Stimulated activated CD8-positive, alpha-beta memory T cell treated with anti-CD3 and anti-CD28 coated beads, Interleukin-2, amount 100 ng/mL, for 1 hour (primary cell): ENCODE measurements at regions not wholly inside any gene's neighbourhood (a gene's known extent, or its start where the extent isn't known, plus 50 kb on each side); places are given as distances from the start of the nearest gene placed in this dataset.

Experiments used
- DNase-seq, 2 donors: peaks; one replicate each; pipeline ENCODE4 v3.0.0-alpha.2; 2020; ENCODE audit warnings: low read depth in 2 of 2

DNA sequence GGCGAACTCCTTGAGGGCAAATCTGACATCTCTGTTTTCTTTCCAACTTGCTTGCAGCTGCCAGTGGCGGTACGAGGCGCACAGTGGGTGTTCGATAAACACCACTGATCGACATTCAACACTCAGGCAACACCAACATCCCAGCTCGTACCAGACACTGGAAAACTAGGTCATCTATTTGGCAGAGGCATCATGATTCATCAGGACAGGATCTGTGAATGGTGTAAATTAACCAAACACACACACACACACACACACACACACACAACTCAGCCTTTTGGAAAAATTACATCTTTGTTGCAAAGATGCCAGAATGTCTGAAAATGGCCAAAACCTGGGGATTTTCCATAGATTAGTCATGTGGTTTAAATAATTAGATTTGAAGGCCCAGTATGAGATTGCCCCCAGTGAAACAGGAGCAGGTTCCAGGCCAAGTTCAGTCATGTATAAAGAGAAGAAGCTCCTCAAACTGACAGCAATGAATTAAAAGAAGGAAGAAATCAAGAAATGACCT lies 150.5 kb upstream of the NCKAP5 start:
- DNase-seq: no peak

DNA sequence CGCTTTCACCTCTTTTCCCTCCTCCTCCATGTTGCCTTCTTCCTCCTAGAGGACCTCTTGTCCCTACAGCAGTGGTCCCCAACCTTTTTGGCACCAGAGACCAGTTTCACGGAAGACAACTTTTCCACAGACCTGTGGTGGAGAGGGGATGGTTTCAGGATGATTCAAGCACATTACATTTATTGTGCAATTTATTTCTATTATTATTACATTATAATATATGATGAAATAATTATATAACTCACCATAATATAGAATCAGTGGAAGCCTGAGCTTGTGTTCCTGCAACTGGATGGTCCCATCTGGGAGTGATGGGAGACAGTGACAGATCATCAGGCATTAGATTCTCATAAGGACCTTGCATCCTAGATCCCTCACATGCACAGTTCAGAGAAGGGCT lies 152.2 kb upstream of the NCKAP5 start:
- DNase-seq: no peak

DNA sequence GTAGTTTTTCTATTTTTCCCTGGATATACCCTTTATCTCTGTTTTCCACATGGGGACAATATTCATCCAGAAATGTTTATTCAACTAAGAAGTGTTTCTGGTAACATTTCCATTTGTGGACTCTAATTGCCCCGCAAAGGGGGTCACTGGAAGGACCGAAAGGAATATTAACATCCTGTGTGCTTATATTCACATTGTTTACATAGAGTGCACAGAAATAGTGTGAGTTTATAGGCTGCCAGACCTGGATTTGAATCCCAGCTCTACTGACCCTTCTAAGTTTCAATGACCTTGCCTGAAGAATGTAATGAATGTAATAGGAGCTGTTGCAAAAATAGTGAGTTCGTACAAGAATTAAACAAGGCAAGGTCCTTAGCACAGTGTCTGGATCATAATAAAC lies 152.9 kb upstream of the NCKAP5 start:
- no peak for DNase-seq

DNA sequence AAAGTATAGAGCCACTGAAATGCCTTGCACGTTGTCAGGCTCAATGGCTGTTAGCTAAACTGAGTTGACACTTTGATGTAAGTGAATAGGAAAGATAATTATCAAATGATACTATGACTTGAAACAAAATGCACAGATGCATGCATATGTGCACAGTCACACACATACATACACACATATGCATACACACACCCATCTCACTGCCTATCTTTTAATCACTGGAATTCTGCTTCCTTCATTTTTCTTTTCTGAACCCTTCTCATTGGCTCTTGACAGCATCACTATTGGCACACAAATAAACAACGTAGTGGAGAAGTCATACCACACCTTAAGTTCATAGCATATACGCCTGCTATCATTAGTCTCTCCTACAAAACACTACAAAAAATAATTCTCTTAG lies 154.9 kb upstream of the NCKAP5 start:
- DNase-seq: no peak

DNA sequence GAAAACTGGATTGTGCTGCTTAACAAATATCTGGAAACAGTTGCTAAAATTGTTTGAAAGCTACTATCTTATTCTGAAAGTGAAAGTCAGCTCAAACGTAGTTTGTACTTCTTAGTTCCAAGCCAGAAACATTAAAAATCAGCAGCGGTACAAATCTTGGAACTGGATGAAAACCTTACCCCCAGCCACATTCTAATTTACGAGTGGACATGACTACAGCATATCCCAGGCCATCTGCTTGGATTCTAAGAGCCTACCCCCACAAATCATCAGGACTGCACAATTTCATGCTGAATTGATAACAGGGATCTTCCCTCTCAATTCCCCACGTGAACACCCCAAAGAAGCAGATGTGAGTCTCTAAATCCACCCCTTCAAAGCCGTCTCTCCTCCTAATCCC lies 158.7 kb upstream of the NCKAP5 start:
- no peak for DNase-seq

DNA sequence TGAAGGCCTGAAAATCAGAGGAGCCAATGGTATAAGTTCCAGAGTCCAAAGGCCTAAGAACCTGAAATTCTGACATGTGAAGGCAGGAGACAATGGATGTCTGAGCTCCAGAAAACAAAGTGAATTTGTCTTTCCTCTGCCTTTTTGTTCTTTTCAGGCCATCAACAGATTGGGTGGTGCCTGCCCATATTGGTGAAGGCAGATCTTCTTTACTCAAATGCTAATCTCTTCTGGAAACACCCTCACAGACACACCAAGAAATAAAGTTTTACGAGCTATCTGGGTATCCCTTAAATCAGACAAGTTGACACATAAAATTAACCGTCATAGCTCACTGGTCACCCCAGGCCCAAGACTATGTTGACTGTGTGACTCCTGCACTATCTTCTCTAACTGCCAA lies 163.8 kb upstream of the NCKAP5 start:
- DNase-seq: no peak

DNA sequence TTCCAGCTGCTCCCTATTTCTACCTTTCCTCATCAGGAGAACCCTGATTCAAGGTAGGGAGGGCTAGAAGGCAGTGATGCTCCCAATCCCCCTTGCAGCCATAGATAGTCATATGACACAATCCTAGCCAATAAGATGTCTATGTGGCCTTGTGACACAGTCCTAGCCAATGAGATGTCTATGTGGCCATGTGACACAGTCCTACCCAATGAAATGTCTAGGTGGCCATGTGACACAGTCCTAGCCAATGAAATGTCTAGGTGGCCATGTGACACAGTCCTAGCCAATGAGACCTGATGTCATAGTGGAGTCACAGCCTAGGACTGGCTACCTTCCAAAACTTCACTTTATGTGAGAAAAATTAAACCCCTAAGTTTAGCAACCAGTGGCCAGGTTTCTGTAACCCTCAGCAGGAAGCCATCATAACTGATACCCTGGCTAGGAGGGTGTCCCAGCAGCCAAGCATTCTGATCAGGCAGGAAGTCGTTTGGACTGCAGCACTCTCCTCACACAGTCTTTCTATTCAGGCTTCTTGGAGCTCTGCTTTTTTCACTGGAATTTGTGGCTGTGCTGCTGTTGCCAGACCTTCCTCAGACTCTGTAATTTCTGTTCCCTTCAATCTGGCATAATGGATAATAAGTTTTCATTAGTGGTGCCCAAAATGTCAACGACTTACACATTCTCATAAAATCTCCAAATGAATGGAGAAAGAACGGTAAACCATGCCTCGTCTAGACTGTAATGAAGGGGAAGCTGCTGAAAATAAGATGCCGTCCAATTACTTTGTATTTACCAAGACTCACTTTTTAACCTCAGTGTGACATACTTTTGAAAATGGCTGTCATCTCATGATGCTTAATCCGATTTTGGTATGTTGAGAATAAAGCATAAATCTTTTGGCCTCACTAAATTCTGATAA lies 165.0 kb upstream of the NCKAP5 start:
- DNase-seq: no peak

DNA sequence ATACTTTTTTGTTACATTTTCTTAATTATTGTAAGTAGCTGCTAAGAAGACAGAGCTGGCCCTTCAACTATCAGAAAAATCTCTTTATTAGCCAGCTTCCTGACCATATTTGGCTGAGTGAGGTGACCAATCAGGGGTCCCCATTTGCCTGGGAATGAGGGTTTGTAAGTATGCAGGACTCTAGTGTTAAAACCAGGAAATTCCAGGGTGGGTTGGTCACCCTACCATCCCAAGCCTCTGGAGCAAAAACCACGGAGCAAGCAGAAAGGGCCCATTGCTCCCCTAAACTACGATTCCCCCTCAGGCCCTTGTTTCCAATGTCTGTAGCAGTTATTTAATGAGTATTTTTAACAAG lies 165.6 kb upstream of the NCKAP5 start:
- no peak for DNase-seq

DNA sequence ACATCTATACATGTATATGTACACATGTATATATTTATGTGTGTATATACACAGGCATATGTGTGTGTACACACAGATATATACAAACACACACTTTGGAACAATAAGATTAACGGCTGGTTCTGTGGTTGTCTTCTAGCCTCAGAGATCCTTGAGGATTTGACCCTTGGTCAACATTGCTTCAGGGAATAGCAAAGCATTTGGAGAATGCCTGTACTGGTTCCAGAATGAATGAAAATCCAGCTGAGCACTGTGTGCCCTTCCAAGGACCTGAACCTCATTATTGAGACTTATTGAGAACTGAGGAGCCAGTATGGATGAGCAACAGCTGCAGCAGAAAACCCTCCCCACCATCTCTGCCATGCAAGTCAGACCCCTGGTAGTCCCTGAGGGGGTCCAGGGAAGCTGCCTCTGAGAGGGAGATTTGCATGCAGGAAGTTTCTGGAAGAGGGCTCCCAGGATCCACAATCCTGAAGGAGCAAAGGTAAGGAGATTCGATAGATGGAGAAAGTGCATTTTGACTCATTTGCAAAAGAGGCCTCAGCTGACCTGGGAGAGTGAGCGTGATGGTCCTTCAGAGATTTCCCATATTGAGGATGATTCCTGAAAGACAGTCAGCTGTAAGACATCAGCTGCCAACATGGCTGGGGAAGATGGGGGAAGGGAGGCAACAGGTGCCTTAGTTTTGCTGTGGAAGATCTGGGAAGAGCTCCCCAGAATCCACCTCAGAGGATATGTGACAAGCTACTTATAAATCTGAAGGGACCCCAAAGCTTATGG lies 166.6 kb upstream of the NCKAP5 start:
- no peak for DNase-seq

DNA sequence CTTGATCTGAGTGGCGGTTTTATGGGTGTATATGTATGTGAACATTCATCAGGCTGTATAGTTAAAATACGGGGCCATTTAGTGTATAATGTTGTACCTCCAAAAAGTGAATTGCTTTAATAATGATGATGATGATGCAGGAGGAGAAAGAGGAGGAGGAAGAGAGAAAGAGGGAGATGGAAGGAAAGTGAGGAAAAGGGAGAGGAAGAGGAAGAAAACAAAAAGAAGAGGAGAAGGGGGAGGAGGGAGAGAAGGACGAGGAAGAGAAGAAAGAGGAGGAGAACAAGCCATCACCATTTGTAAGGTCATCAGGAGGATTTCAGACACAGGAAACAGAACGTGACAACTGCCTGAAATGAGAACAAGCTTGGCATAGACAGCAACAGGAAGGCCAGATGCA lies 168.4 kb upstream of the NCKAP5 start:
- no peak for DNase-seq

DNA sequence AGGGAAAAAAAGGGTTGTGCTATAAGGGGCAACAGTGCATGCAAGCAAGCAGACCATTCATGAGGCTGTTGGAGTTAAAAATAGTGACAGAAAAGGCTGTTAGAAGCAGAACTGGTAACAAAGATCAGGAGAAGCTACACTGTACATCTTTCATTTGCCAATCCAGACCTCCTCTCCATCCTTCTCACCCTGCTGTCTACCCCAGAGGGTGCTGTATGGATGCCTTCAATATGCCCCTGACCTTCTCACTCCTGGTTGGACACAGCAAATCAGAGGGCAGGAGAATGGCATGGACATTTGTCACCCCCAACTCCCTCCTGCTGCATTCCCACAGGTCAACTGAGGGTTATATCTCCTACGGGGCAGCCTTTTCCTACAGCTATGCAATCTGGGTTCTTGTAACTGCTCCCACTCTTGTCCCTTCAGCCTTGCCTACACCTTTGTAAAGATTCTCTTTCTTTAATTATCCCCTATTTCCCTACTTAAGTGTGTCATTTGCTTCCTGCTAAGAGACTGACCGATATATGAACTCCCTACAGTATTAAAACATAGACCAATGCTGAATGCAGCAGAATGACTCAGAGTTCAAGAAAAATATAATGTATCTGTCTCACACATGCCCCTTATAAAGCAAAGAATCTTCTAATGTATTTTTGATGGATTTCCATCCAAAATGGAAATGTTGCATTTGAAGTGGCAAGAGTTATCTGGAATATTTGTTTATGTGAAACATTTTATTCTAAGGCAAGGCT lies 169.2 kb upstream of the NCKAP5 start:
- no peak for DNase-seq

DNA sequence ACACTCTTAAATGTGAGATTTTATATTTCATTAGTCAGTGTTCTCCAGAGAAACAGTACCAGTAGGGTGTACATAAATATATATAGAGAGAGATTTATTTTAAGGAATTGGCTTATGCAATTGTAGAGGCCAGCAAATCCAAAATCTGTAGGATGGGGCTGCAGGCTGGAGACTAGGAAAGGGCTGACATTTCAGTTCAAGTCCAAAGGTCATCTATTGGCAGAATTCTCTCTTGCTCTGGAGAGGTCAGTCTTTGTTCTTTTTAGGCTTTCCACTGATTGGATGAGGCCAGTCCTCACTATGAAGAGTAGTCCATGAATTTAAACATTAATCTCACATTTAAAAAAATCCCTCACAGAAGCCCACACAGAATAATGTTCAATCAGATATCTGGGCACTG lies 170.8 kb upstream of the NCKAP5 start:
- DNase-seq: no peak

DNA sequence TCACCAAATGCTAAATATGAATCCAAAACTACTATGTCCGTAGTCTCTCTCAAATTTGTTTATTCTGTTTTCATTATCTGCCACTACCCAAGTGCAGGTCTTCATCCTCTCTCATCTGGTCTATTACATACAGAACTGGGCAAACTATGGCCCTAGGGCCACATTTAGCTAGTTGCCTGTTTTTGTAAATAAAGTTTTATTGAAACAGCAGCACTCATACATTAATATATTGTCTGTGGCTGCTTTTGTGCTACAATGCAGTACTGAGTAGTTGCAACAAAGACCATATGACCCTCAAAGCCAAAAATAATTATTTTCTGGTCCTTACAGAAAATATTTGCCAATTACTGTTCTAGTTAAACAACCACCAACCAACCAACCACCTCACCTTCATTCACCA lies 172.2 kb upstream of the NCKAP5 start:
- DNase-seq: no peak

DNA sequence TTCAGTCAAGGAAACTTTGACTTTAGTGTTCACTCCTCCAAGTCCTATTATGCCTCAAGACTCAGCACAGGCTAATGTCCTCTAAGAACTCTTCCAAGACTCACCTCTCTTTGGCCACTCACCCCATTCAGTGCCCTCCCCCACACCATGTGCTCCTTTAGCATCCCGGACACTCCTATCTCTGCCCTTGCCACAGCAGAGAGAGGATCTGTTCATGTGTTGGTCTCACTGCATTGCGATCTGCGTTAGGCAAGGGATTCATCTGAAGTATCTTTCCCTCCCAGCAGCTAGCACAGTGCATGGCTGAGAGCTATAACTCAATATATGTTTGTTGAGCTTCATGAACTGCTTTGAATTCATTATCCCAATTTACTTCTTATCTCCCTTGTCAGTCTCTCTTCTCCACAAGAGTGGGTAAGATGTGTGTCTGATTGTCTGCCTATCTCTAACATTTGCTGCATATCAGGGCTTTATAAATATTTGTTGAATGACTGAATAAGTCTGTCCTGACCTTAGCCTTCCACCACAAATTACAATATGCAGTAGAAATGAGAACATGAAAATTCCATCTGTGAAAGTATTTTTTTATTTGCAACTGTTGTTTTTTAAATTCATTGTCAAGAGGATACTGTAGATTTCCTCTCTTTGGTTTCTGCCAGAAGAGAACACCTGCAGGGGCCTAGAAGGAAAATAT lies 179.9 kb upstream of the NCKAP5 start:
- DNase-seq: no peak

DNA sequence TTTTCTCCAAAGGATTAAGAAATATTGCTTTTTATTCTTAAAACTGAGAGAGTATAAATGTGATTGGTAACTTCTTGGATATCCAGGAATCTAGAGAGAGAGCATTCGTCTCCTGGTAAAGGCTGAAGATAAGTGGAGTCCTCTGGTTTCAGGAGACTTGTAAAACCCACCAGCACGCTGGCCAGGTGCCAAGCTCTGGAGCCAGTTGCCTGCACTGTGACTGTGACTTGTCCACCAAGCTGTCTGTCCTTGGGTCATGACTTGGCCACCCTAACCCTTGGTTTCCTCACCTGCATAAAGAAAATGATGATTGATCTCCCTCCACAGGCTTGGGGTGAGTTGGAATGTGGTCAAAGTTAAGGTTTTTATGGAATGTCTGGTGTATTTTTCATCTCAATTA lies 185.4 kb upstream of the NCKAP5 start:
- DNase-seq: no peak

DNA sequence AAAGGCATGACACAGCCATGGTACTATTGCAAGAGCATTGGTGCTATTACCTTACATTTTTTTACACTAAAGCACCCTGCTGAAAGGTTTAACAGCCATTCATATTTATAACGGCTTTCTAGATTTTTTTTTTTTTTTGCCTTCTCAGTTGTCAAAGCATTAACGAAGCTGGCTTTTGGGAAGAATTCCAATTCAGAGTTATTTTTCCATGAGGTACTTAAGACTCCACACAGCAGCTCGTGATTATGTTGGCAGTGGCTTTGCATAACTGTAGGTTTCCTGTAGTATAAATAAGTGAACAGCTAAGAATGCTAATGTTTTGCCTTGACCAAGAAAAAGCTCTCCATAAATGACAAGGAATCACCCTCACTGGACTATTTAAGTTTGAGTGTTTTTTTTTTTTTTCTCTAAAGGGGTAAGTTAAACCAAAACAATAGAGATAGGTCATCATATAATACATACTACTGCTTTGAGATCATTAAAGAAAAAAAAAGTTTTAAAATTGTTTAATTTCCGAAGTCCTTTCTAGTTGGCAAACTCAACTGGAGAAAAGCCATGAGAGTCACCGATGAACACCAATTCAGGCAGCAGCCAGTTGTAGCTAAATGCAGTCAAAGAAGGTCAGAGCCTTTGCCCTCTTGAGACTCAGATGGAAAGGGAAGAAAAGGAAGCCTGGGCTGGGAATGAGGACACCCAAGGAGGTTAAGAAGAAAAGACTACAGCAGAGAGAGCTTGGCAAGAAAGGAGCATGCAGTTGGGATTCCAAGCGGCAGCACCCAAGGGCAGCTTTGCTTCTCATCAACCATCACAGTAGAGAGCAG lies 187.4 kb upstream of the NCKAP5 start:
- no peak for DNase-seq

DNA sequence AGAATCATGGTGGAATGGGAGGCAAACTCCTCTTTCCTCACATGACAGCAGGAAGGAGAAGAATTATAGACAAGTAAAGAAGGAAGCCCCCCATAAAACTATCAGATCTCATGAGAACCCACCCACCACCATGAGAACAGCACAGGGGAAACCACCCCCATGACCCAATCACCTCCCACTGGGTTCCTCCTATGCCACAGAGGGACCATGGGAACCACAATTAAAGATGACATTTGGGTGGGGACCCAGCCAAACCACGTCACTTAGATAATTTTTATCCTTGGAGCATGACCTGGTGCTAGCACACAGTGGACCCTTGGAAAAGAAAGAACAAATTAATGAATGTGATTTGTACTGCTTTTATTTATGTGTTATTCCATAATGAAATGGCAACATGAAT lies 188.6 kb upstream of the NCKAP5 start:
- DNase-seq: no peak

DNA sequence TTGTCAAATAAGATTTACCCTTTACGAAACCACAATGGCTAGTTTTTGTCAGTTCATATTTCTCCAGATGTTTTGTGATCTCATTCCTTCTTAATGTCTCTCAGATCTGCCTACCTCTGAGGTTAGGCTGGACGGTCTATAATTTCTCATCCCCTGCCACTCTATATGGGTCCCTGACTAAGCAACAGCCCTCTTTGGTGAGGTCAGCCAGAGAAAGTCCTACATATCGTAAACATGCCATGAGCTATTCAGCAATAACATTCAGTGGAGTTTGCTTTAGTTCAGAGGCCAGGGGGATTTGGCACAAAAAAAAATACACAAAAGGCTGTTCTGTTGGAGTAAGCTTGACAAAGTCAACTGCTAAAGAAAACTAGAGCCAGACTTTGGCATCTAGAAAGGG lies 192.1 kb upstream of the NCKAP5 start:
- no peak for DNase-seq

DNA sequence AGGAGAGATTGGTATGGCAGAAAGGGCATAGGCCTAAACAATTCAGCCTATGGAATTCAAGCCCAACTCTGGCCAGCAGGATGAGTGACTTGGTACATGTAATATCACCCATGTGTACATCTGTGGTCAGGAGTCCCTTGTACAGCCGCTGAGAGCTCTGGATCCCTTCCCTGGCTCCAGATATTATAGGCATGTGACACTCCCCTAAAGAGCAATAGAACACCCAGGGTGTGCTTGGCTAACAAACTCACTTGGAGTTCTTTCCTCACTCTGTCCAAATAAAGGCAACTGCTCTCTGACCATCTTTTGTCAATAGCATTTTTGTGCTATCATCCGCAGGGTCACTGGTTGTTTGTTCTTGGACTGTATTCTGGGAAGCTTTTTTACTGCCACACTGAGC lies 197.4 kb upstream of the NCKAP5 start:
- no peak for DNase-seq

DNA sequence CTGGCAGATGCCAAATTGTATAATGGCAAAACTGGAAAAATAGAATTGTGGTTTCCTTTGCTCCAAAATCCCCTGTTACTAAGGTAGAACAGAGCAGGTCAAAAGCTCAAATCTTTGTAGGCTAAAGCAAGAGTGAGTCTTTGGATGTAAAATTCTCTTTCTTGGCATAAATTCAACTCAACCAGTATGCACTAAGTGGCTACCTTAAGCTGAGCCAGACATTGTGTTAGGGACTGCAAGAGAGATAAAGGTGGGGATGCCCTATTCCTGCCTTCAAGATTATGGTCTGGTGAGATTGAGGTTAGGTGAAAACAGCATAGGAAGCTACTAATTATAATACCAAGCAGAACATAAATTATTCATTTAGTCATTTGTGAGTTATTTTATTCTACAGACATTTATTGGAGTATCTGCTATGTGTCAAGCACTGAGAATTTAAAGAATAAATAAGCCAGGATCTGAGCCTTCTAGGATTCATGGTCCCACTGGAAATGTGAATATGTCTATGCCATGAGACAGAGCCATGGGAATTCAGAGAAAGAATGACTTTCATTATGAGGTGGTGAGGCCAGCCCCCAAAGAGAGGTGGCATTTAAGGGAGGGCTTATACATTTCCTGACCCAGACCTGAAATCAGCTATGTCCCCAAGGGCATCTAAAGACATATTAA lies 198.0 kb upstream of the NCKAP5 start:
- DNase-seq: no peak
